WI38 (cell line): ENCODE measurements at regions not wholly inside any gene's neighbourhood (a gene's known extent, or its start where the extent isn't known, plus 50 kb on each side); places are given as distances from the start of the nearest gene placed in this dataset.
"Not testable (repeated sequence)": the region's sequence is repeated elsewhere in the genome, so short reads cannot be mapped to it uniquely, and the experiment has no call there.

ENCODE experiments used
- H3K4me3 ChIP-seq: 2 replicates; pipeline ENCODE4 v1.5.1; 2011; ENCODE audit warnings: low read depth, mild to moderate bottlenecking, control low read depth, low read length
- TF ChIP-seq, protein P1 (sequence below): IDR thresholded peaks from 2 replicates; pipeline ENCODE4 v1.5.1; 2012; ENCODE audit warnings: low read depth, mild to moderate bottlenecking, control low read depth, low read length

- TF ChIP-seq, protein P1, sequence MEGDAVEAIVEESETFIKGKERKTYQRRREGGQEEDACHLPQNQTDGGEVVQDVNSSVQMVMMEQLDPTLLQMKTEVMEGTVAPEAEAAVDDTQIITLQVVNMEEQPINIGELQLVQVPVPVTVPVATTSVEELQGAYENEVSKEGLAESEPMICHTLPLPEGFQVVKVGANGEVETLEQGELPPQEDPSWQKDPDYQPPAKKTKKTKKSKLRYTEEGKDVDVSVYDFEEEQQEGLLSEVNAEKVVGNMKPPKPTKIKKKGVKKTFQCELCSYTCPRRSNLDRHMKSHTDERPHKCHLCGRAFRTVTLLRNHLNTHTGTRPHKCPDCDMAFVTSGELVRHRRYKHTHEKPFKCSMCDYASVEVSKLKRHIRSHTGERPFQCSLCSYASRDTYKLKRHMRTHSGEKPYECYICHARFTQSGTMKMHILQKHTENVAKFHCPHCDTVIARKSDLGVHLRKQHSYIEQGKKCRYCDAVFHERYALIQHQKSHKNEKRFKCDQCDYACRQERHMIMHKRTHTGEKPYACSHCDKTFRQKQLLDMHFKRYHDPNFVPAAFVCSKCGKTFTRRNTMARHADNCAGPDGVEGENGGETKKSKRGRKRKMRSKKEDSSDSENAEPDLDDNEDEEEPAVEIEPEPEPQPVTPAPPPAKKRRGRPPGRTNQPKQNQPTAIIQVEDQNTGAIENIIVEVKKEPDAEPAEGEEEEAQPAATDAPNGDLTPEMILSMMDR: no peak
These were observed 193.4 kb downstream of the SHOX2 start for GRCh38 chr3:157912514-157913451.

DNA sequence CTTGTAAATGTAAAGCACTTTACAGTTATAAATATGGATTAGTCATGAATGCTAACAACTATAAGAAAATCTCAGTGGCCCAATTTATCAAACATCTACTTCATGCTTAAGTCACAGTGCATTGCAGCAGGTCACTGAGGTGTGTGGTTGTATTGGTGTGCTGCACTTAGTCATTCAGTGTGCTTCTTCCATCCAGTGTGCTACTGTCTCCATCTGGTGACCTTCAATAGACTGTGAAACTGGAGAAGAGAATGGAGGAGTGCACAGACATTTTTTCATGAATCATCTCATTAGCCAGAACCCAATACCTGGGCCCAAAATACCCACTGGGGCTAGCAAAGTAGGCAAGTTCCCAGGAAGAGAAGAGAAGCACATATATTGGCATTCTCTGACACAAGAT is 199.6 kb downstream of the SHOX2 start:
- no peak overlapping the region for H3K4me3 ChIP-seq
- TF ChIP-seq, protein P1: no peak

More at GRCh38 chr3:157912514-157913451, 193.4 kb downstream of the SHOX2 start:
- H3K4me3 ChIP-seq: no peak overlapping the region

GRCh38 chr3:157905885-157906284 is 200.3 kb downstream of the SHOX2 start:
- H3K4me3 ChIP-seq: no peak overlapping the region
- TF ChIP-seq, protein P1: no peak

DNA sequence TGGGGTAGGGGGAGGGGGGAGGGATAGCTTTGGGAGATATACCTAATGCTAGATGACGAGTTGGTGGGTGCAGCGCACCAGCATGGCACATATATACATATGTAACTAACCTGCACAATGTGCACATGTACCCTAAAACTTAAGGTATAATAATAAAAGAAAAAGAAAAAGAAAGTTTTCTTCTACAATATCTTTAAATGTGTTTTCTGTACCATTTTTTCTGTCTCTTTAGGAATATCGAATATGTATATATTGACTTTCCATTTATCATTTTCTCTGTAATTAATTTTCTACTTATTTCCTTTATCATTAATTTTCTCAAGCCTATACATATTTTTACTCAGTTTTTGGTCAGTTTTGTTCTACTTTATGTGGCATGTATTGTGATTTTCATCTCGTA is 203.5 kb downstream of the SHOX2 start:
- not testable (repeated sequence) for H3K4me3 ChIP-seq

DNA sequence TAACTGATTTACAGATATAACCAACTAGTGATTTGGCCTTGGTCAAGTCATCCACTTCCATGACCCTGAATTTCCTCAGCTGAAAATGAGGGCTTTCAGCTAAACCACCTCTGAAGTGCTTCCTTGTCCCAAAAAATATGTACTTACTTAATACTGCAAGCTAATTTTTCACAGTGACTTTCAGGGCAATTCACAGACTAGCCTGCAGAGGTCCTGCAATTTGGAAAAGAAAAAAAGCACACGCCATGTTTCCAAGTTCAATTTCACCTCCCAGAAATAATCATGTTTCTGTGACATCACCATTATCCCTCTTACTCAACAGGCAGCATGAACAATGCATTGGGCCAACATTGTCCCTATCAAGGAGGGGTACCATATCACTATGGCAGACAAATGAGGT is 218.2 kb downstream of the SHOX2 start:
- no peak overlapping the region for H3K4me3 ChIP-seq
- TF ChIP-seq, protein P1: no peak

DNA sequence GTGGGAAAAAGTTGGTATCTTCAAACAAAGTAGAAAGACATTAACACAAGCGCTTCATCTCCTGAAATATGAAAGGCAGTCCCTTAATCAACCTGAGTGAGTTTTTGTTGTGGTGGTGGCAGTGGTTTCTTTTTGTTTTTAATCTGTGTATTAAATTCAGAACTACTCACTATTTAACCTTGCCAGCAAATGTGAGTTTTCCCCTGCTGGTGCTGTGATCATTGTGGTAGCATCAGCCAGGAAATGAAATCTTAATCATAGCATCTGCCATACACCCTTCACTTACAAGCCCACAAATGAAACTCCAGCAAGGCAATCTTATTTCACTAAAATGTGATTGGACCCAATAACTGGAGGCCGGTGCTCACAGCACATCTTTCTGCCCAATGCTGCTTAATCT is 229.7 kb downstream of the SHOX2 start:
- H3K4me3 ChIP-seq: no peak overlapping the region
- TF ChIP-seq, protein P1: no peak

DNA sequence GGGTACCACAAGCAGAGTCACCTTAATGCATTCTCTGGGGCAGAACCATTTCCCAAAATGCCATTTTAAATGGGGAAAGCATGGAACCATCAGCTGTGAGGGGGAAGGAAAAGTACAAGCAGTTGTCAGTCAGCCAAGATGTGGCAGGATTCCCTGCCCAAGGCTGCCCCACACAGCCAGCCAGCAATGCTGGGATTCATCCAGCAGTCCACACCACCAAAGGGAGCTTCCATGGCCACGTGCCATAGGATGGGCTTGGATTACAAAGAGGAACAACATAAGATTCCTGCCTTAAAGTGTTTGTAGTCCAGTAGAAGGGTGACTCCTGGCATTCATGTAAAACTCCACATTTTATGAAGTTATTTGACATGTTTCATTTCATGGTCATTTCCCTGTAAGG is 233.3 kb downstream of the SHOX2 start:
- H3K4me3 ChIP-seq: no peak overlapping the region
- TF ChIP-seq, protein P1: no peak
